IMR-90 (cell line): ENCODE measurements at regions not wholly inside any gene's neighbourhood (a gene's known extent, or its start where the extent isn't known, plus 50 kb on each side); places are given as distances from the start of the nearest gene placed in this dataset.

Experiments
- ATAC-seq: fragments of 200-7000 bp; cut with Tn5 transposase; 2 replicates; pipeline ENCODE4 v1.9.1; 2020; ENCODE audit warnings: low read depth, mild to moderate bottlenecking, moderate library complexity
- BruUV-seq: library from RNA; stranded (reverse); fragments of 400-500 nt; replicated peaks from 2 replicates; lab custom pipeline; 2021; lab: Mats Ljungman, UMichigan
- CTCF ChIA-PET: fragments of 300-600 bp; formaldehyde crosslinking; extraction: SDS; loops from one replicate; lab custom pipeline; 2021; ENCODE audit warnings: antibody characterized with exemption; lab: Yijun Ruan, JAX
- POLR2A ChIA-PET: fragments of 300-600 bp; sonication (Branson Sonifier 250); formaldehyde crosslinking; loops from one replicate; lab custom pipeline; 2022; ENCODE audit warnings: antibody characterized with exemption; ENCODE audit not compliant: unreplicated experiment; lab: Charles Lee
- DNase-seq: peaks from one replicate; pipeline ENCODE4 v3.0.0; 2013
- H2AFZ ChIP-seq: replicated peaks from 2 replicates; pipeline ENCODE3; 2013; ENCODE audit warnings: low read length, mild to moderate bottlenecking; ENCODE audit not compliant: poor library complexity
- H2AK5ac ChIP-seq: 2 replicates; pipeline ENCODE4 v1.6.1; 2013; ENCODE audit warnings: low read depth, low read length, inconsistent platforms
- H2AK9ac ChIP-seq: replicated peaks from 2 replicates; pipeline ENCODE3; 2013; ENCODE audit warnings: mild to moderate bottlenecking, low read depth, low read length, moderate library complexity; ENCODE audit not compliant: poor library complexity
- H2BK120ac ChIP-seq: 2 replicates; pipeline ENCODE4 v1.6.1; 2013; ENCODE audit warnings: low read depth, low read length, inconsistent platforms
- H2BK15ac ChIP-seq: 3 replicates; pipeline ENCODE4 v1.6.1; 2013; ENCODE audit warnings: low read depth, low read length, inconsistent platforms
- H2BK20ac ChIP-seq: 2 replicates; pipeline ENCODE4 v1.6.1; 2013; ENCODE audit warnings: low read depth, mild to moderate bottlenecking, inconsistent platforms, low read length, moderate library complexity
- H2BK5ac ChIP-seq: 2 replicates; pipeline ENCODE4 v1.6.1; 2013; ENCODE audit warnings: mild to moderate bottlenecking, low read depth, low read length, inconsistent platforms; ENCODE audit not compliant: poor library complexity, severe bottlenecking
- H3K14ac ChIP-seq: replicated peaks from 2 replicates; pipeline ENCODE4 v1.6.1; 2013; ENCODE audit warnings: low read depth, low read length, inconsistent platforms
- H3K18ac ChIP-seq: 2 replicates; pipeline ENCODE4 v1.6.1; 2013; ENCODE audit warnings: low read depth, low read length, control low read depth
- H3K23ac ChIP-seq: 2 replicates; pipeline ENCODE4 v1.6.1; 2013; ENCODE audit warnings: low read depth, low read length, inconsistent platforms
- H3K27ac ChIP-seq: 2 replicates; pipeline ENCODE4 v1.5.1; 2013; ENCODE audit warnings: mild to moderate bottlenecking, control low read depth, low read length; ENCODE audit not compliant: insufficient read depth
- H3K27me3 ChIP-seq: 2 replicates; pipeline ENCODE4 v1.6.1; 2013; ENCODE audit warnings: low read length; ENCODE audit not compliant: control insufficient read depth, insufficient read depth
- H3K36me3 ChIP-seq: 2 replicates; pipeline ENCODE4 v1.6.1; 2013; ENCODE audit warnings: low read length, mixed read lengths; ENCODE audit not compliant: control insufficient read depth, insufficient read depth
- H3K4ac ChIP-seq: 2 replicates; pipeline ENCODE4 v1.6.1; 2013; ENCODE audit warnings: low read depth, low read length, inconsistent platforms
- H3K4me1 ChIP-seq: 2 replicates; pipeline ENCODE4 v1.6.1; 2013; ENCODE audit warnings: low read length, mixed read lengths; ENCODE audit not compliant: control insufficient read depth, insufficient read depth
- H3K4me2 ChIP-seq: 2 replicates; pipeline ENCODE4 v1.6.1; 2013; ENCODE audit warnings: low read depth, mild to moderate bottlenecking, control low read depth, low read length, moderate library complexity
- H3K4me3 ChIP-seq: 2 replicates; pipeline ENCODE4 v1.5.1; 2013; ENCODE audit warnings: low read depth, mild to moderate bottlenecking, control low read depth, low read length, moderate library complexity; ENCODE audit not compliant: insufficient read depth
- H3K56ac ChIP-seq: 2 replicates; pipeline ENCODE4 v1.6.1; 2013; ENCODE audit warnings: low read length, inconsistent platforms; ENCODE audit not compliant: insufficient read depth; ENCODE audit errors: extremely low read depth
- H3K79me1 ChIP-seq, 2 experiments: 2 replicates each; pipeline ENCODE4 v1.6.1; 2013; ENCODE audit warnings: low read length in 2 of 2, inconsistent platforms in 1 of 2, low read depth in 1 of 2
- H3K9ac ChIP-seq: 2 replicates; pipeline ENCODE4 v1.6.1; 2013; ENCODE audit warnings: low read depth, low read length, control low read depth
- H3K9me1 ChIP-seq: 2 replicates; pipeline ENCODE4 v1.6.1; 2013; ENCODE audit warnings: low read length, inconsistent platforms; ENCODE audit not compliant: insufficient read depth
- H3K9me3 ChIP-seq: 2 replicates; pipeline ENCODE4 v1.6.1; 2013; ENCODE audit warnings: low read length; ENCODE audit not compliant: control insufficient read depth, insufficient read depth
- H4K20me1 ChIP-seq: 2 replicates; pipeline ENCODE4 v1.6.1; 2013; ENCODE audit warnings: low read length, inconsistent platforms; ENCODE audit not compliant: insufficient read depth
- H4K5ac ChIP-seq: 2 replicates; pipeline ENCODE4 v1.6.1; 2013; ENCODE audit warnings: mild to moderate bottlenecking, low read depth, low read length, control low read depth
- H4K8ac ChIP-seq, 2 experiments: 2 replicates each; pipeline ENCODE4 v1.6.1; 2013; ENCODE audit warnings: low read depth in 2 of 2, low read length in 2 of 2, control low read depth in 1 of 2, inconsistent platforms in 1 of 2
- H4K91ac ChIP-seq: 2 replicates; pipeline ENCODE4 v1.6.1; 2013; ENCODE audit warnings: low read depth, low read length, inconsistent platforms; ENCODE audit not compliant: insufficient read depth
- CEBPB ChIP-seq: IDR thresholded peaks from 2 replicates; pipeline ENCODE4 v1.6.1; 2012; ENCODE audit warnings: low read depth, low read length, improper control_type of control experiment
- CHD1 ChIP-seq: IDR thresholded peaks from 2 replicates; pipeline ENCODE4 v1.6.1; 2012; ENCODE audit warnings: low read depth, low read length, improper control_type of control experiment
- CTCF ChIP-seq: conservative IDR thresholded peaks from 2 replicates; pipeline ENCODE4 v1.5.1; 2012; ENCODE audit warnings: mild to moderate bottlenecking, low read depth, low read length, improper control_type of control experiment
- ELK1 ChIP-seq: fragments of 150-350 bp; IDR thresholded peaks from 2 replicates; pipeline ENCODE4 v1.6.1; 2016; ENCODE audit warnings: low read depth, mild to moderate bottlenecking, low read length, moderate library complexity, borderline replicate concordance
- FOS ChIP-seq: fragments of 150-350 bp; IDR thresholded peaks from 2 replicates; pipeline ENCODE4 v1.6.1; 2016; ENCODE audit warnings: low read depth, low read length
- MAFK ChIP-seq: IDR thresholded peaks from 2 replicates; pipeline ENCODE4 v1.6.1; 2012; ENCODE audit warnings: low read depth, low read length, improper control_type of control experiment
- MAZ ChIP-seq: IDR thresholded peaks from 2 replicates; pipeline ENCODE4 v1.6.1; 2012; ENCODE audit warnings: low read depth, mild to moderate bottlenecking, low read length, improper control_type of control experiment, moderate library complexity, borderline replicate concordance
- NFE2L2 ChIP-seq: fragments of 150-350 bp; IDR thresholded peaks from 2 replicates; pipeline ENCODE4 v1.6.1; 2016; ENCODE audit warnings: low read depth, mild to moderate bottlenecking, low read length
- RCOR1 ChIP-seq: IDR thresholded peaks from 2 replicates; pipeline ENCODE4 v1.6.1; 2012; ENCODE audit warnings: mild to moderate bottlenecking, low read length, improper control_type of control experiment; ENCODE audit not compliant: insufficient replicate concordance
- RFX5 ChIP-seq: IDR thresholded peaks from 2 replicates; pipeline ENCODE4 v1.8.0; 2012; ENCODE audit warnings: low read depth, mild to moderate bottlenecking, low read length, moderate library complexity
- SMC3 ChIP-seq: fragments of 150-350 bp; IDR thresholded peaks from 2 replicates; pipeline ENCODE4 v1.6.1; 2016; ENCODE audit warnings: low read depth, mild to moderate bottlenecking, antibody characterized with exemption, low read length, moderate library complexity
- WGBS, 2 experiments: methylation state at CpG; one replicate each; pipeline versions ENCODE4 v1.1.5 to v1.1.7; 2013; ENCODE audit warnings: missing lambda C conversion rate in 2 of 2; ENCODE audit not compliant: insufficient read length in 1 of 2; ENCODE audit errors: extremely low coverage in 2 of 2; 5-methylcytosine and 5-hydroxymethylcytosine counted together
- dilution Hi-C: fragments of 300-500 bp; cut with HindIII; formaldehyde crosslinking; loops from one replicate; pipeline ENCODE4 v1.14.3; 2018; ENCODE audit warnings: low sequenced_read_pairs; ENCODE audit not compliant: unreplicated experiment
- in situ Hi-C: fragments of 300-500 bp; cut with MboI; formaldehyde crosslinking; loops from 3 replicates; pipeline ENCODE4 v1.14.3; 2019; ENCODE audit warnings: low sequenced_read_pairs, inconsistent platforms, mixed read lengths
- intact Hi-C: fragments of 100-400 bp; cut with micrococcal nuclease; formaldehyde crosslinking; loops from 2 replicates; pipeline ENCODE4 v1.10.0; 2022

GRCh38 chr1:38569932-38570656 is 289.5 kb downstream of the RRAGC start:
- CTCF ChIA-PET: no interaction called here
- Histone ChIP-seq H3K36me3 (no peaks in the 10 kb centered on the region), H3K79me1 (no peaks in the 10 kb centered on the region), H3K9me1 (no peaks in the 10 kb centered on the region), H3K4me3 (no peak overlapping the region), H2BK20ac (no peak overlapping the region), H3K4me2 (no peak overlapping the region), H2BK5ac (no peak overlapping the region), H3K23ac (no peak overlapping the region), H4K5ac (no peak overlapping the region), H3K4me1 (no peaks in the 10 kb centered on the region), H2BK15ac (no peak overlapping the region), H3K27ac (no peak overlapping the region), H3K4ac (no peak overlapping the region), H2AFZ (no peak overlapping the region), H3K14ac (no peak overlapping the region), H3K18ac (no peak overlapping the region), H3K9me3 (no peaks in the 10 kb centered on the region), H3K9ac (no peak overlapping the region), H3K27me3 (peaks cover 4% of the 10 kb centered on the region), H2BK120ac (no peak overlapping the region), H3K56ac (no peak overlapping the region), H4K91ac (no peak overlapping the region), H4K8ac (no peak overlapping the region), H2AK5ac (no peak overlapping the region), H2AK9ac (no peak overlapping the region), H4K20me1 (no peaks in the 10 kb centered on the region)
- POLR2A ChIA-PET: no interaction called here
- no TSS peak for BruUV-seq
- WGBS, 2 experiments: 100% methylated on average over 1 of the region's 26 CpGs; no CpG with 5 or more reads in 1 of the 2 experiments
- ATAC-seq: no peak
- TF ChIP-seq CTCF: no peak
- TF ChIP-seq CEBPB: no peak
- TF ChIP-seq SMC3: no peak
- TF ChIP-seq MAZ: no peak
- TF ChIP-seq NFE2L2: no peak
- TF ChIP-seq RCOR1: no peak
- no peak for TF ChIP-seq RFX5
- TF ChIP-seq ELK1: no peak
- TF ChIP-seq CHD1: no peak
- TF ChIP-seq MAFK: no peak
- TF ChIP-seq FOS: no peak
- dilution Hi-C loops (no loop called here), in situ Hi-C loops (no loop called here), intact Hi-C loops (no loop called here)
- no peak for DNase-seq
